ENCODE measurements at regions not wholly inside any gene's neighbourhood (a gene's known extent, or its start where the extent isn't known, plus 50 kb on each side); places are given as distances from the start of the nearest gene placed in this dataset.

DNA sequence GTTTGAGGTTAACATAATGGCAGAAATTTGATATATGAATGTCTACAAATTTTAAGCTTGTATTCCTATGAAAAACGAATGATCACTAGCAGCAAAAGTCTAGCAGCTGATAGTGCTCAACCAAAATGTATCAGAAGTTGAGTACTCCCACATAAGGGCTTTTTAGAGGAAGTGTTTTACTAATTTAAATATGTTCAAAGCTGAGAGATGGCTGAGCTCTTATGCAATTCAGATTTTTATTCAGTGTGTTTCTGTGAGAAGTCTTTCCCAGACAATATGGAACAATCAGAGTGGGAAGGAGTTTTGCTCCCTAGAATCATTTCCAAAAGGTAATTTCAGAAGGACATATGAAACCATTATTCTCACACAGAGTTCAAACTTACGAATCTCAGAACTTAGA lies 327.0 kb downstream of the ZPLD1 start:
- TF ChIP-seq, protein P1, sequence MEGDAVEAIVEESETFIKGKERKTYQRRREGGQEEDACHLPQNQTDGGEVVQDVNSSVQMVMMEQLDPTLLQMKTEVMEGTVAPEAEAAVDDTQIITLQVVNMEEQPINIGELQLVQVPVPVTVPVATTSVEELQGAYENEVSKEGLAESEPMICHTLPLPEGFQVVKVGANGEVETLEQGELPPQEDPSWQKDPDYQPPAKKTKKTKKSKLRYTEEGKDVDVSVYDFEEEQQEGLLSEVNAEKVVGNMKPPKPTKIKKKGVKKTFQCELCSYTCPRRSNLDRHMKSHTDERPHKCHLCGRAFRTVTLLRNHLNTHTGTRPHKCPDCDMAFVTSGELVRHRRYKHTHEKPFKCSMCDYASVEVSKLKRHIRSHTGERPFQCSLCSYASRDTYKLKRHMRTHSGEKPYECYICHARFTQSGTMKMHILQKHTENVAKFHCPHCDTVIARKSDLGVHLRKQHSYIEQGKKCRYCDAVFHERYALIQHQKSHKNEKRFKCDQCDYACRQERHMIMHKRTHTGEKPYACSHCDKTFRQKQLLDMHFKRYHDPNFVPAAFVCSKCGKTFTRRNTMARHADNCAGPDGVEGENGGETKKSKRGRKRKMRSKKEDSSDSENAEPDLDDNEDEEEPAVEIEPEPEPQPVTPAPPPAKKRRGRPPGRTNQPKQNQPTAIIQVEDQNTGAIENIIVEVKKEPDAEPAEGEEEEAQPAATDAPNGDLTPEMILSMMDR (IDR thresholded peaks at IDR 0.05; ENCODE audit: low read depth, low read length): no peak
- no peak for TF ChIP-seq POLR2A (IDR thresholded peaks at IDR 0.05; ENCODE audit: extremely low read depth, insufficient read length)
- TF ChIP-seq, protein P2, sequence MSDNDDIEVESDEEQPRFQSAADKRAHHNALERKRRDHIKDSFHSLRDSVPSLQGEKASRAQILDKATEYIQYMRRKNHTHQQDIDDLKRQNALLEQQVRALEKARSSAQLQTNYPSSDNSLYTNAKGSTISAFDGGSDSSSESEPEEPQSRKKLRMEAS (IDR thresholded peaks at IDR 0.05; ENCODE audit: low read depth, low read length): no peak
- no peak for TF ChIP-seq MYC (IDR thresholded peaks at IDR 0.05; ENCODE audit: low read depth, low read length)

Data from NB4 (cell line).